GM12878 (cell line): ENCODE measurements at regions not wholly inside any gene's neighbourhood (a gene's known extent, or its start where the extent isn't known, plus 50 kb on each side); places are given as distances from the start of the nearest gene placed in this dataset.

Experiments used
- ATAC-seq: fragments of 200-7000 bp; cut with Tn5 transposase; 3 replicates; pipeline ENCODE4 v1.9.1; 2020; ENCODE audit warnings: mild to moderate bottlenecking, moderate library complexity
- BruUV-seq: library from RNA; stranded (reverse); fragments of 400-500 nt; replicated peaks from 2 replicates; lab custom pipeline; 2021; lab: Mats Ljungman, UMichigan
- CTCF ChIA-PET: fragments of 300-600 bp; sonication (Branson Sonifier 250); formaldehyde crosslinking; extraction: SDS; loops from one replicate; lab custom pipeline; 2021; ENCODE audit warnings: inconsistent platforms; lab: Yijun Ruan, JAX
- POLR2A ChIA-PET: fragments of 350-600 bp; formaldehyde crosslinking; extraction: SDS; loops from one replicate; lab custom pipeline; 2021; ENCODE audit warnings: inconsistent platforms; lab: Charles Lee
- RAD21 ChIA-PET: fragments of 300-600 bp; sonication (Branson Sonifier 250); formaldehyde crosslinking; loops from one replicate; lab custom pipeline; 2023; ENCODE audit warnings: antibody characterized with exemption; ENCODE audit not compliant: unreplicated experiment; lab: Charles Lee
- SMC1A ChIA-PET: fragments of 300-600 bp; sonication (Branson Sonifier 250); formaldehyde crosslinking; loops from one replicate; lab custom pipeline; 2023; ENCODE audit not compliant: unreplicated experiment, uncharacterized antibody; lab: Charles Lee
- DNase-seq: peaks from one replicate; pipeline ENCODE4 v3.0.0-alpha.2; 2011; ENCODE audit warnings: low read depth, low spot score
- FAIRE-seq: peaks from 3 replicates; lab custom pipeline; 2011; peaks lifted over from hg19 to GRCh38; lab: Jason Lieb, UNC
- H2AFZ ChIP-seq: 2 replicates; pipeline ENCODE4 v1.6.0; 2011; ENCODE audit warnings: low read depth, low read length, control low read depth; ENCODE audit not compliant: control insufficient read depth
- H3K27ac ChIP-seq: 2 replicates; pipeline ENCODE4 v1.5.1; 2011; ENCODE audit warnings: control low read depth; ENCODE audit not compliant: control insufficient read depth, insufficient read depth
- H3K27me3 ChIP-seq, 2 experiments: replicated peaks in 1 of 2; 2 replicates each; pipeline versions ENCODE4 v1.6.0 to v1.6.1; 2011; ENCODE audit warnings: low read length in 1 of 2; ENCODE audit not compliant: control insufficient read depth in 2 of 2, insufficient read depth in 2 of 2
- H3K36me3 ChIP-seq, 2 experiments: 2 replicates each; pipeline ENCODE4 v1.5.1; 2011; ENCODE audit warnings: low read length in 1 of 2; ENCODE audit not compliant: control insufficient read depth in 2 of 2, insufficient read depth in 2 of 2
- H3K4me1 ChIP-seq: 2 replicates; pipeline ENCODE4 v1.6.1; 2011; ENCODE audit warnings: mild to moderate bottlenecking, low read length, moderate library complexity, mixed read lengths; ENCODE audit not compliant: control insufficient read depth, insufficient read depth
- H3K4me2 ChIP-seq: 2 replicates; pipeline ENCODE4 v1.6.0; 2011; ENCODE audit warnings: control low read depth; ENCODE audit not compliant: control insufficient read depth, insufficient read depth
- H3K4me3 ChIP-seq: fragments of 200-600 bp; sonication (generic); 2 replicates; pipeline ENCODE4 v1.5.1; 2016
- H3K79me2 ChIP-seq: 2 replicates; pipeline ENCODE4 v1.6.0; 2011; ENCODE audit warnings: low read length; ENCODE audit not compliant: control insufficient read depth, insufficient read depth
- H3K9ac ChIP-seq: 2 replicates; pipeline ENCODE4 v1.8.0; 2011; ENCODE audit warnings: low read length, control low read depth, mixed read lengths; ENCODE audit not compliant: control insufficient read depth, insufficient read depth
- H3K9me3 ChIP-seq: replicated peaks from 3 replicates; pipeline ENCODE4 v1.5.1; 2011; ENCODE audit warnings: mild to moderate bottlenecking, low read length; ENCODE audit not compliant: control insufficient read depth, insufficient read depth
- H4K20me1 ChIP-seq: 2 replicates; pipeline ENCODE4 v1.6.0; 2011; ENCODE audit not compliant: control insufficient read depth, insufficient read depth
- BHLHE40 ChIP-seq, 2 experiments: fragments of 450-650 bp in 1 of 2; IDR thresholded peaks; 2 replicates each; pipeline ENCODE4 v1.6.1; 2011 to 2017; ENCODE audit warnings: low read depth in 2 of 2, borderline replicate concordance in 1 of 2, improper control_type of control experiment in 1 of 2, low read length in 1 of 2, mild to moderate bottlenecking in 1 of 2
- BRCA1 ChIP-seq: IDR thresholded peaks from 2 replicates; pipeline ENCODE4 v1.6.1; 2011; ENCODE audit warnings: low read depth, low read length, improper control_type of control experiment
- EGR1 ChIP-seq, 2 experiments: IDR thresholded peaks; 1 replicate in 1 of 2; 2 replicates in 1 of 2; pipeline ENCODE4 v1.6.1; 2011 to 2012; ENCODE audit warnings: low read depth in 2 of 2, low read length in 2 of 2, borderline replicate concordance in 1 of 2, mild to moderate bottlenecking in 1 of 2, moderate library complexity in 1 of 2
- EP300 ChIP-seq, 2 experiments: fragments of 150-350 bp in 1 of 2; IDR thresholded peaks; 2 replicates each; pipeline ENCODE4 v1.6.1; 2011 to 2012; ENCODE audit warnings: low read depth in 2 of 2, low read length in 2 of 2, borderline replicate concordance in 1 of 2, improper control_type of control experiment in 1 of 2, inconsistent platforms in 1 of 2; ENCODE audit not compliant: control insufficient read depth in 1 of 2
- ETV6 ChIP-seq, 2 experiments: fragments of 450-650 bp in 1 of 2; IDR thresholded peaks in 1 of 2; conservative IDR thresholded peaks in 1 of 2; 2 replicates each; pipeline ENCODE4 v1.6.1; 2014; ENCODE audit warnings: antibody characterized with exemption in 1 of 2, borderline replicate concordance in 1 of 2, low read depth in 1 of 2, mild to moderate bottlenecking in 1 of 2, moderate library complexity in 1 of 2
- FOXM1 ChIP-seq: IDR thresholded peaks from 2 replicates; pipeline ENCODE4 v1.6.1; 2012; ENCODE audit warnings: low read depth, mild to moderate bottlenecking, inconsistent platforms, low read length, moderate library complexity
- MYB ChIP-seq: fragments of 150-350 bp; IDR thresholded peaks from 2 replicates; pipeline ENCODE4 v1.6.1; 2014; ENCODE audit warnings: mild to moderate bottlenecking, low read depth, low read length, borderline replicate concordance
- RCOR1 ChIP-seq: conservative IDR thresholded peaks from 2 replicates; pipeline ENCODE4 v1.6.1; 2012; ENCODE audit warnings: low read depth, low read length, improper control_type of control experiment
- SMC3 ChIP-seq: IDR thresholded peaks from 2 replicates; pipeline ENCODE4 v1.6.1; 2011; ENCODE audit warnings: low read length, improper control_type of control experiment, borderline replicate concordance
- SREBF2 ChIP-seq: IDR thresholded peaks from 2 replicates; pipeline ENCODE4 v1.6.1; 2012; ENCODE audit warnings: mild to moderate bottlenecking, low read length
- SUPT20H ChIP-seq: IDR thresholded peaks from 2 replicates; pipeline ENCODE4 v1.6.1; 2011; ENCODE audit warnings: low read depth, mild to moderate bottlenecking, low read length, moderate library complexity, borderline replicate concordance; ENCODE audit not compliant: control insufficient read depth
- ZBED1 ChIP-seq: IDR thresholded peaks from 2 replicates; pipeline ENCODE4 v1.6.1; 2016; ENCODE audit warnings: borderline replicate concordance
- ZNF217 ChIP-seq: fragments of 450-650 bp; IDR thresholded peaks from 2 replicates; pipeline ENCODE4 v1.6.1; 2017; ENCODE audit warnings: antibody characterized with exemption, mild to moderate bottlenecking
- ZNF274 ChIP-seq: IDR thresholded peaks from one replicate; pipeline ENCODE4 v1.8.0; 2011; ENCODE audit not compliant: insufficient read length, insufficient read depth
- in situ Hi-C: fragments of 300-500 bp; cut with MboI; formaldehyde crosslinking; loops from 9 replicates; pipeline ENCODE4 v1.14.3; 2018; ENCODE audit warnings: mixed read lengths
- intact Hi-C: fragments of 100-400 bp; cut with micrococcal nuclease; formaldehyde crosslinking; loops from one replicate; pipeline ENCODE4 v1.14.2; 2022; ENCODE audit not compliant: unreplicated experiment
- TF ChIP-seq, protein P1 (sequence below): fragments of 450-650 bp; IDR thresholded peaks from 2 replicates; pipeline ENCODE4 v1.6.1; 2017; ENCODE audit warnings: low read depth, mild to moderate bottlenecking, moderate library complexity
- TF ChIP-seq, protein P2 (sequence below): IDR thresholded peaks from 2 replicates; pipeline ENCODE4 v1.6.1; 2011; ENCODE audit warnings: borderline replicate concordance, low read depth, mild to moderate bottlenecking, moderate library complexity, low read length; ENCODE audit not compliant: insufficient read depth, poor library complexity, severe bottlenecking
- TF ChIP-seq, protein P3 (sequence below): IDR thresholded peaks from 2 replicates; pipeline ENCODE4 v1.6.1; 2011; ENCODE audit warnings: mild to moderate bottlenecking, low read depth, low read length, moderate library complexity; ENCODE audit not compliant: insufficient replicate concordance

DNA sequence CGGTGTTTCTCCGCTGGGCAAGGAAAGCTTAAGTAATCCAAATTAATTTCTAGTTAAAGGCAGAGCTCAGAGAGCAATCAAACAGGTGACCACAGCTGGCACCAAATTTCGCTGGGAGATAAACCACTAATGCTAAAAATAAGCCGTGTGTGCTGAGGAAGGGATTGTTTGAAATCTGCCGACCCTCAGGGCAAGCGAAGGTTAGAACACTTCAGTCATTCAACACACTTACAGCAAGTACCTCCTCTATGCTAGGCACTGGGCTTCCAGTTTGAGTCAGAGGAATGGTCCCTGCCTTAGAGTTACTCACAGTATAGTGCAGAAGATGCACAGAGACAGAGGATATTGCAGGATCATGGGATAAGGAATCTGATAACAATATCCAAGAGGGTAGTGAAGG is 467.9 kb upstream of the PODXL start (continued):
- TF ChIP-seq, protein P1, sequence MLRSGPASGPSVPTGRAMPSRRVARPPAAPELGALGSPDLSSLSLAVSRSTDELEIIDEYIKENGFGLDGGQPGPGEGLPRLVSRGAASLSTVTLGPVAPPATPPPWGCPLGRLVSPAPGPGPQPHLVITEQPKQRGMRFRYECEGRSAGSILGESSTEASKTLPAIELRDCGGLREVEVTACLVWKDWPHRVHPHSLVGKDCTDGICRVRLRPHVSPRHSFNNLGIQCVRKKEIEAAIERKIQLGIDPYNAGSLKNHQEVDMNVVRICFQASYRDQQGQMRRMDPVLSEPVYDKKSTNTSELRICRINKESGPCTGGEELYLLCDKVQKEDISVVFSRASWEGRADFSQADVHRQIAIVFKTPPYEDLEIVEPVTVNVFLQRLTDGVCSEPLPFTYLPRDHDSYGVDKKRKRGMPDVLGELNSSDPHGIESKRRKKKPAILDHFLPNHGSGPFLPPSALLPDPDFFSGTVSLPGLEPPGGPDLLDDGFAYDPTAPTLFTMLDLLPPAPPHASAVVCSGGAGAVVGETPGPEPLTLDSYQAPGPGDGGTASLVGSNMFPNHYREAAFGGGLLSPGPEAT = no peak
- no peak for TF ChIP-seq ZBED1
- no peak for TF ChIP-seq BRCA1
- no peak for TF ChIP-seq MYB
- no peak for TF ChIP-seq BHLHE40 (IDR thresholded peaks at IDR 0.05; ENCODE audit: borderline replicate concordance in 1 of 2, low read depth in 2 of 2, low read length in 1 of 2)
- no peak for TF ChIP-seq ETV6 (conservative IDR thresholded peaks at IDR 0.05 in 1 of 2, IDR thresholded peaks at IDR 0.05 in 1 of 2; ENCODE audit: borderline replicate concordance in 1 of 2, low read depth in 1 of 2)
- no peak for TF ChIP-seq SMC3
- no peak for TF ChIP-seq EP300 (IDR thresholded peaks at IDR 0.05; ENCODE audit: borderline replicate concordance in 1 of 2, control insufficient read depth in 1 of 2, low read depth in 2 of 2, low read length in 2 of 2)
- TF ChIP-seq, all 136 proteins: peak for 0

DNA sequence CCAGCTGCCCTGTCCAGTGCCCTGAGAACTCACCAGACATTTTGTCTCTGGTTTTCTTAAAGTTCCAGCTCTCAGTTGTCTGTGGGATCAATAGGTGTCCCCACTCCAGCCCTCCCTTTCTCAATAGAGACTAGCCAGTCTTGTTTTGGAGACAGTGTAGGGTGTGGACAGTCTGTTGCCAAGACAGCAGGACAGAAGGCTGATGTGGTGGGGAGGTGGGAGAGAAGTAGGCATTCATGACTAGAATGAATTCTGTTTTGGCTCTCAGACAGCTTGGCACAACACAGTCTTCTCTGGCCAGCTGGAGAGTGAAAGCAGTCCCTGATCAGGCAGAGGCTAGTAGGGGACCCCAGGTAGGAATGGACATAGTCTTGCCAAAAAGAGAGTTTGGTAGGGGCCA is 467.0 kb upstream of the PODXL start:
- BruUV-seq = no TSS peak
- no peaks in the 10 kb centered on the region for H3K36me3 ChIP-seq
- no peak overlapping the region for H3K4me3 ChIP-seq
- no peak overlapping the region for H3K27ac ChIP-seq
- ATAC-seq (no peak), FAIRE-seq (no peak), DNase-seq (no peak)
- no peaks in the 10 kb centered on the region for H3K27me3 ChIP-seq
- no peaks in the 10 kb centered on the region for H3K9me3 ChIP-seq
- SMC1A ChIA-PET = no interaction called here
- H3K4me2 ChIP-seq = no peak overlapping the region
- POLR2A ChIA-PET = no interaction called here
- no peaks in the 10 kb centered on the region for H4K20me1 ChIP-seq
- no peaks in the 10 kb centered on the region for H3K79me2 ChIP-seq
- RAD21 ChIA-PET = no interaction called here
- CTCF ChIA-PET = no interaction called here
- no peak overlapping the region for H2AFZ ChIP-seq
- intact Hi-C loops = no loop called here
- no peaks in the 10 kb centered on the region for H3K4me1 ChIP-seq
- TF ChIP-seq ZBED1 = no peak
- TF ChIP-seq RCOR1 = no peak
- no peak for TF ChIP-seq ZNF274
- TF ChIP-seq SREBF2 = no peak
- TF ChIP-seq ZNF217 = no peak
- TF ChIP-seq EGR1 (IDR thresholded peaks at IDR 0.05; ENCODE audit: borderline replicate concordance in 1 of 2, low read depth in 2 of 2, low read length in 2 of 2) = no peak
- TF ChIP-seq FOXM1 = no peak
- TF ChIP-seq SUPT20H = no peak
- TF ChIP-seq, protein P2, sequence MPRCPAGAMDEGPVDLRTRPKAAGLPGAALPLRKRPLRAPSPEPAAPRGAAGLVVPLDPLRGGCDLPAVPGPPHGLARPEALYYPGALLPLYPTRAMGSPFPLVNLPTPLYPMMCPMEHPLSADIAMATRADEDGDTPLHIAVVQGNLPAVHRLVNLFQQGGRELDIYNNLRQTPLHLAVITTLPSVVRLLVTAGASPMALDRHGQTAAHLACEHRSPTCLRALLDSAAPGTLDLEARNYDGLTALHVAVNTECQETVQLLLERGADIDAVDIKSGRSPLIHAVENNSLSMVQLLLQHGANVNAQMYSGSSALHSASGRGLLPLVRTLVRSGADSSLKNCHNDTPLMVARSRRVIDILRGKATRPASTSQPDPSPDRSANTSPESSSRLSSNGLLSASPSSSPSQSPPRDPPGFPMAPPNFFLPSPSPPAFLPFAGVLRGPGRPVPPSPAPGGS = no peak
- TF ChIP-seq, protein P3, sequence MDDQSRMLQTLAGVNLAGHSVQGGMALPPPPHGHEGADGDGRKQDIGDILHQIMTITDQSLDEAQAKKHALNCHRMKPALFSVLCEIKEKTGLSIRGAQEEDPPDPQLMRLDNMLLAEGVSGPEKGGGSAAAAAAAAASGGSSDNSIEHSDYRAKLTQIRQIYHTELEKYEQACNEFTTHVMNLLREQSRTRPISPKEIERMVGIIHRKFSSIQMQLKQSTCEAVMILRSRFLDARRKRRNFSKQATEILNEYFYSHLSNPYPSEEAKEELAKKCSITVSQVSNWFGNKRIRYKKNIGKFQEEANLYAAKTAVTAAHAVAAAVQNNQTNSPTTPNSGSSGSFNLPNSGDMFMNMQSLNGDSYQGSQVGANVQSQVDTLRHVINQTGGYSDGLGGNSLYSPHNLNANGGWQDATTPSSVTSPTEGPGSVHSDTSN = no peak
- TF ChIP-seq, all 136 proteins: peak for 0
- in situ Hi-C loops = no loop called here
- H3K9ac ChIP-seq = no peak overlapping the region
